ENCODE measurements at regions not wholly inside any gene's neighbourhood (a gene's known extent, or its start where the extent isn't known, plus 50 kb on each side); places are given as distances from the start of the nearest gene placed in this dataset.
"Not testable (repeated sequence)": the region's sequence is repeated elsewhere in the genome, so short reads cannot be mapped to it uniquely, and the experiment has no call there.

- TF ChIP-seq CTCF (conservative IDR thresholded peaks at IDR 0.05; ENCODE audit: control insufficient read depth, insufficient read depth, low read depth, low read length) = no peak
- no peak for DNase-seq (ENCODE audit: low read depth)
- no peak overlapping the region for H3K4me3 ChIP-seq (ENCODE audit: control insufficient read depth, low read depth, low read length)
Measured at GRCh38 chr19:14317157-14317556, 64.1 kb upstream of the ADGRE5 start.

- no peak for DNase-seq (ENCODE audit: low read depth)
- no peak overlapping the region for H3K4me3 ChIP-seq (ENCODE audit: control insufficient read depth, low read depth, low read length)
- TF ChIP-seq CTCF (conservative IDR thresholded peaks at IDR 0.05; ENCODE audit: control insufficient read depth, insufficient read depth, low read depth, low read length) = no peak
Measured at GRCh38 chr19:14315433-14315832, 65.8 kb upstream of the ADGRE5 start.

GRCh38 chr19:14310055-14310454, 71.2 kb upstream of the ADGRE5 start:
- no peak for TF ChIP-seq CTCF (conservative IDR thresholded peaks at IDR 0.05; ENCODE audit: control insufficient read depth, insufficient read depth, low read depth, low read length)
- no peak overlapping the region for H3K4me3 ChIP-seq (ENCODE audit: control insufficient read depth, low read depth, low read length)
- no peak for DNase-seq (ENCODE audit: low read depth)

- no peak for DNase-seq (ENCODE audit: low read depth)
- no peak for TF ChIP-seq CTCF (conservative IDR thresholded peaks at IDR 0.05; ENCODE audit: control insufficient read depth, insufficient read depth, low read depth, low read length)
- H3K4me3 ChIP-seq (ENCODE audit: control insufficient read depth, low read depth, low read length) = no peak overlapping the region
Measured at GRCh38 chr19:14305706-14306105, 75.5 kb upstream of the ADGRE5 start.

GRCh38 chr19:14301150-14301549, 80.1 kb upstream of the ADGRE5 start:
- no peak overlapping the region for H3K4me3 ChIP-seq (ENCODE audit: control insufficient read depth, low read depth, low read length)
- DNase-seq (ENCODE audit: low read depth) = no peak
- TF ChIP-seq CTCF (conservative IDR thresholded peaks at IDR 0.05; ENCODE audit: control insufficient read depth, insufficient read depth, low read depth, low read length) = no peak

GRCh38 chr19:14300303-14300702, 80.9 kb upstream of the ADGRE5 start:
- TF ChIP-seq CTCF (conservative IDR thresholded peaks at IDR 0.05; ENCODE audit: control insufficient read depth, insufficient read depth, low read depth, low read length) = no peak
- no peak overlapping the region for H3K4me3 ChIP-seq (ENCODE audit: control insufficient read depth, low read depth, low read length)
- DNase-seq (ENCODE audit: low read depth) = no peak

GRCh38 chr19:14299224-14299827, 81.9 kb upstream of the ADGRE5 start:
- DNase-seq (ENCODE audit: low read depth); H3K4me3 ChIP-seq (ENCODE audit: control insufficient read depth, low read depth, low read length): not testable (repeated sequence)

- DNase-seq (ENCODE audit: low read depth); H3K4me3 ChIP-seq (ENCODE audit: control insufficient read depth, low read depth, low read length): not testable (repeated sequence)
Measured at GRCh38 chr19:14297883-14298576, 83.2 kb upstream of the ADGRE5 start.

- not testable (repeated sequence) for H3K4me3 ChIP-seq (ENCODE audit: control insufficient read depth, low read depth, low read length)
- DNase-seq (ENCODE audit: low read depth) = peak; percentile 11
Measured at GRCh38 chr19:14294974-14295373, 86.3 kb upstream of the ADGRE5 start.

- not testable (repeated sequence) for H3K4me3 ChIP-seq (ENCODE audit: control insufficient read depth, low read depth, low read length); DNase-seq (ENCODE audit: low read depth)
Measured at GRCh38 chr19:14293816-14294170, 87.5 kb upstream of the ADGRE5 start.

- not testable (repeated sequence) for DNase-seq (ENCODE audit: low read depth); H3K4me3 ChIP-seq (ENCODE audit: control insufficient read depth, low read depth, low read length)
Measured at GRCh38 chr19:14293101-14293815, 87.3 kb upstream of the ADGRL1 start.

Data from fibroblast of mammary gland (primary cell).